GM18520 (cell line): ENCODE measurements at regions not wholly inside any gene's neighbourhood (a gene's known extent, or its start where the extent isn't known, plus 50 kb on each side); places are given as distances from the start of the nearest gene placed in this dataset.
"Not testable (repeated sequence)": the region's sequence is repeated elsewhere in the genome, so short reads cannot be mapped to it uniquely, and the experiment has no call there.

ENCODE experiments used
- ATAC-seq: cut with Tn5 transposase; IDR thresholded peaks from one replicate; pipeline ENCODE4 v1.9.1; 2021; ENCODE audit not compliant: unreplicated experiment

GRCh38 chr21:15274701-15275485 lies 210.1 kb upstream of the NRIP1 start:
- no peak for ATAC-seq

- ATAC-seq = no peak
Measured at GRCh38 chr21:15275615-15276235, 210.9 kb upstream of the NRIP1 start.

GRCh38 chr21:15276243-15276642 lies 211.4 kb upstream of the NRIP1 start:
- no peak for ATAC-seq

DNA sequence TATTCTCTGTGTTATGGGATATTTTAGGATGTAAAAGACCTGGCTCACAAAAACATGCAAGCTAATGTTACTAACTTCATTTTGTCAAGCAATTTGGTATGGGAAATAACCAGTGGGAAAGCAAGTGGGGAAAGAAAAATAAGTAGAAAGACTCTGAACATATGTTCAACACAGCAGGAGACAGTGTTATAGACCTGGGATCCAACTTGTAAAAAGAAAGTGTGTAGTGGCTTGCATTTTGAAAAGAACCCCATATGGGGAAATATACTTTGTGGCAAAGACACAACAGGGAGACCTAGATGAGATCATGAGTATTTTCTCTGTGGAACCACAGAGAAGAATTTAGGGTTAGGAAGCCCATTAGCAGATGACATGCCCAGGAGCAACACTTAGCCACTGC lies 212.7 kb upstream of the NRIP1 start:
- no peak for ATAC-seq

GRCh38 chr21:15278279-15278678 lies 213.5 kb upstream of the NRIP1 start:
- no peak for ATAC-seq

DNA sequence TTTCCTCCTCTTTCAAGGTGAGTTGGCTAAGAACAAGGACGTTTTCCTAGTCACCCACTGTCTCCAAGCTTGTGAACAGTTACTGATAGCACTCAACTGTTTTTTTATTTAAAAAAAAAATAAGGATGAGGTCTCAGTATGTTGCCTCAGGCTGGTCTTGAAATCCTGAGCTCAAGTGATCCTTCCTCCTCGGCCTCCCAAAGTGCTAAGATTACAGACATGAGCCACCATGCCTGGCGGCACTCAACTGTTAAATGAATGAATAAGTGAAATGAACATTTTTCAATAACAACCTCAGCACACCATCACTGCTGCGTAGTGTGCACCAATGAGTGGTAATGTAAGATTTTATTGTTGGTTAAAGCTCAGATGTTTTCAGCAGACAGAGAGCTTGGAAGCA lies 214.1 kb upstream of the NRIP1 start:
- ATAC-seq = no peak

DNA sequence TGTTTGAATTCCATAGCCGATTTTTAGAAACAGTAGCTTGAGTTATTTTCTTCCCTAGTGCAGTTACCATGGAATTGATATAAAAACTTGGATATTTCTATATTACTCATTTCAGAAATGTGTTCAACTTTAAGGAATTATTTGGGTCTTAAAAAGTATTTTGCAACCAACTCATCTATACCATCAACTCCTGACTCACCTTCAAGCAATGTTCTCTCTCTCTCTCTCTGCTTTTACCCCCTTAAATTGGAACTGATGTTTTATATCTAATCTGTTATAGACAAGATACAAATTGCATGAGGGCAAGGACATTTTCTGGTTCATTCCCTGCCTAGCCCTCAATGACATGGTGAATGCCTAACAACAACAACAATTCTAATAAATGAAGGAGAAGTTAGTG lies 214.7 kb upstream of the NRIP1 start:
- no peak for ATAC-seq

GRCh38 chr21:15281714-15282113 lies 216.9 kb upstream of the NRIP1 start:
- no peak for ATAC-seq

DNA sequence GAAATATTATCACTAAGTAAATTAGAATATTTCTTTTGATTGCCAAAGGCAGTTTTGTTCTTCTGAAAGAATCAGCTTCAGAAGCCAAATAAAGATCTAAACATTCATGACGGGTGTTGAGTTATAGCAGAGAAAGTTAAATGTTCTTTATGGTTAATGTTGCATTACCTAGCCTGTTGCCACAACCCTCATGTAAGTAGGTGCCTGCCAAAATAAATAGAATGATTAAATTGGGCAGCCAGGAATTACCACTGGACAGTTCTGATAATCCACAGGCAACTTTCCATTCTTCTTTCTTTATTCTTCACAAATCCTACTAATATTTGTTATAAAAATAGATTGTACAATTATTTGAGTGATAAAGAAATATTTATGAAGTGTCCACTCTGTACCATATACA lies 217.9 kb upstream of the NRIP1 start:
- no peak for ATAC-seq

DNA sequence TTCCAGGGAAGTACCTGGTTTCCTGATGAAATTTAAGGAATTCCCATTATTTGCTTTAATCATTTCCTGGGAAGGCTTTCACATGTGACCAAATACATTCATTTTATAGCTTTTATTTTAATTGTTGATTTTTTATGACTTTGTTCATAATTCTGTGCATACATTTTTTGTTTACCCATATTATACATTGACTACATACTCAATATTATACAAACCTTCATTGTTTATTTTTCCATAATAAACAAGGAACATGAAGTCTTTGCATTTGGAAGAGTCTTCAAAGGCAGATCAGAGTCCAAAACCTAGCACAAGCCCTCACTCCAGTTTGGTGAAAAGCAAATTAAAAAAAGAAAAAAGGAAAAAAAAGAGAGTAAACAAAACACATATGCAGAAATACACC lies 218.3 kb upstream of the NRIP1 start:
- ATAC-seq = no peak

DNA sequence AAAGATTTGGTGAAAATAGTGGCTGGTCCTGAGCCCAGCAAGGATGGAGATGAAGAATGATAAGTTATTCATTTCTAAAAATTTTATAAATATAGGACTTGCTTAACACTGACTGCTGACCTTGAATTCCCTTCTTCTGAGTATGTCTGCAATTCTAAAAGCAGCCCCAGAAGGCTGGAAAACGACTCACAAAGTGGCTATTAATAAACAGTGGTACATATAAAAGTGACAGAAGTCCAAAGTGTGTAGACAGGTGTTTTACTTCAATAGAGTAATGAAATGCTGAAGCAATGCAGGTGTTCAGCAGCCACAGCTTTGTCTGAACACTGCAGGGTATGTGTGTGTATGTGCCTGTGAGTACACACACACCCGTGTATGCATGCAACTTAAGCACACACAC lies 219.0 kb upstream of the NRIP1 start:
- ATAC-seq = no peak

DNA sequence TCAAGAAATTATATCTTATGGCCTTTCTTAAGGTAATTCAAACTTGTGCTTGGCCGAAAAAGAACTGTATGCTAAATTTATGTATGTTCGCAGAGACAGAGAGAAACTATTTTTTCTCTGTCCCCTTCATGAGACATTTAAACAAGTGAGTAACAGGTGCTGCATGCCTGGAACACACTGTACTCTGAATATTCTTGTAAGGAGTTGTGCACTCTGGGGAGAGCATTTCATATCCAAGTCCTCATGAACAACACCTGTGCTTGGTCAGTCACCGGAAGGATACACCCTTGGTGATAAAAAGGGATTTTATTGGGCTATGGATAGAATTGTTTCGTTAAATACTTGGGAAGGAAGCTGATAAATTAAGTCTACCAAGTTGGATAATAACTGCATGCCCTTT lies 220.8 kb upstream of the NRIP1 start:
- ATAC-seq = no peak

DNA sequence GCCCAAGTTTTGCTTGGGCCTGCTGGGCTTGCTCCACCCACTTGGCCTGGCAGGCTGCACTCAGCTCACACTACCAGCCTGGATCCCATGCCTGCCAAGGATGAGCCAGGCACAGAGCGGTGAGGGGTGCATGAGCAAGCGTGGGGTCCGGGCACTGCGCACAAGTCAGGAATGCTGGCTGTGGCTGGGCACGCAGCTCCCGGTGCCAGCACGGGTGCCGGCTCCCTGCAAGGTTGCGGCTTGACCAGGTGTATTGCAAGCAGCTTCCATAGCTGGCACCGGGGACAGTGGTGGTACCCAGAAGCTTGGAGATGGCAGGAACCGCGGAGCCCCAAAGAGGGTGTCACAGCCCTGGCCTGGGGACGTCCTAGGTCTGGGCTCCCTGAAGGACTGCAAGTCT lies 224.4 kb upstream of the NRIP1 start:
- no peak for ATAC-seq

GRCh38 chr21:15289896-15290841 lies 225.4 kb upstream of the NRIP1 start:
- no peak for ATAC-seq

DNA sequence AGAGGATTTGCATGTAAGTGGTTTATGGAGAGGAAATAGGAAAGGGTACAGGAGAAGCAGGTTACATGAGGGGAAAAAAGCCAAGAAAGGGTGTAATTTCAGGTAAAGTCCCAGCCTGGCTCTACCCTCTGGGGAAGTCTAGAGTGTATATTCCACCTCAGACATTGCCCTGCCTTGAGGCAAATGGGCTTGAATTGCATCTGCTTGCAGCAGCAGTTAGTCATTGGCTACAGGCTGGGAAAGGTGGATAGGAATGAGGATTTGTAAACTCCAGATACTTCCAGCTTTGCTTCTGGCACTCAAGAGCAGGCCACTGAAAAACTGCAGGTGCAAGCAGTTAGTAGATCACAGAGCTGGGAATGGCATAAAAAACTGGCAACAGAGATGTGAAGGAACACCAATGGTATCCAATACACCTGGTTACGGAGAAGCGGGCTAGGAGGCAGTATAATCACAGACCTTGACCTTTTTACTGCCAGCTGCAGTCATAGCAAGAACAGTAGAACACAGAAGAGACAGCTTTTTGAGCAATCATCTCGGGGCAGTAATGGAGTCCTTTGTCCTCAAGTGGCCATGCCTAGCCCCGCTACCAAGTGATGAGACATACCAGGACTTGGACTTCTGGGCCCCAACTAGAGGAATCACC lies 226.9 kb upstream of the NRIP1 start:
- no peak for ATAC-seq

- no peak for ATAC-seq
Measured at GRCh38 chr21:15293240-15293639, 228.4 kb upstream of the NRIP1 start.

DNA sequence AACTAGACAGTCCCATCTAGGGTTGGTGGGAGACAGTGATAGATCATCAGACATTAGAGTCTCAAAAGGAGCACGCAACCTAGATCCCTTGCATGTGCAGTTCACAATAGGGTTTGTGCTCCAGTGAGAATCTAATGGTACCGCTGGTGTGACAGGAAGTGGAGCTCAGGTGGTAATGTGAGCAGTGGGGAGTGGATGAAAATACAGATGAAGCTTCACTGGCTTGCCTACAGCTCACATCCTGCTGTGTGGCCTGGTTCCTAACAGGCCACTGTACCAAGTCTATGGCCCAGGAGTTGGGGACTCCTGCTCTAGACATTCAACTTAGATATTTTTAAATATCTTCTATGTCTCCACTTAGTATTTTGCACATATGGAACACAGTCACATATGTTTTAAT lies 231.1 kb upstream of the NRIP1 start:
- no peak for ATAC-seq

GRCh38 chr21:15297824-15298223 lies 233.0 kb upstream of the NRIP1 start:
- no peak for ATAC-seq

DNA sequence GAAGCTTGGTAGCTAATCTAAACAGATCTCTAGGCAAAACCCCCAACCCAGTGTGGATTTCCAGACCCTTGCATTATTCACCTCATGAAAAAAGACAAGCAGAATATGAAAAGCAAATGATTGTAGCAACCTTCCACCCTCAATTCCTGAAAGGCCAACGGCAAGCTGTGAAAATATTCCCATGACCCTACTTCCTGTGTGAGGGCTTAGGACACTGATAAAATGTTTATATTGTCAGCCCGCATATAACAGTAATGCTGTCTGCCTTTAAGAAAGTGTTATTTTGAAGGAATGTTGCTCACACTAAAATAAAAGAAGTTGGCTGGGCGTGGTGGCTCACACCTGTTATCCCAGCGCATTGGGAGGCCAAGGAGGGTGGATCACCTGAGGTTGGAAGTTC lies 233.5 kb upstream of the NRIP1 start:
- no peak for ATAC-seq

GRCh38 chr21:15298755-15299154 lies 234.0 kb upstream of the NRIP1 start:
- not testable (repeated sequence) for ATAC-seq

DNA sequence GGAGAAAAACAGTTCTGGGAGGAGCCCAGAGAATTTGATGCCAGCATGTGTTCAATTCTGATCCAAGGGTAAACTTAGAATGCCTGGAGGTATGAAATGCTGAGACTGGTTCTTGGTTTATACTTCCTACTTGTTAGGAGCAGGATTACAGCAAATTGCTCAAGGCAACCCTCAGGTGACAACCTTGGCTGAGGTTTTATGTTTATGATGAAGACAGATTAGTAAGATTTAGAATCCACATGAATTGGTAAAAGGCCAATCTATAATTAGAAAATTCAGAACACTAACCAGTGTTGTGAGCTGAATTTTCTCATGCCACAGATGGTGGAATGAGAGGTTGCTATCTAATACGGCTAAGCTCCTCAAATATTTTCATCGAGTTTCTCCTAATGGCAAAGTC lies 235.3 kb upstream of the NRIP1 start:
- no peak for ATAC-seq
